Astrocyte of the cerebellum (primary cell): ENCODE measurements at regions not wholly inside any gene's neighbourhood (a gene's known extent, or its start where the extent isn't known, plus 50 kb on each side); places are given as distances from the start of the nearest gene placed in this dataset.

Experiments
- DNase-seq: peaks from one replicate; pipeline ENCODE4 v3.0.0-alpha.2; 2011; ENCODE audit warnings: low read depth
- H3K4me3 ChIP-seq: 2 replicates; pipeline ENCODE4 v1.5.1; 2011; ENCODE audit warnings: mild to moderate bottlenecking, low read depth, low read length, moderate library complexity
- CTCF ChIP-seq: IDR thresholded peaks from 2 replicates; pipeline ENCODE4 v1.5.1; 2012; ENCODE audit warnings: low read length, low read depth, moderate library complexity, mild to moderate bottlenecking; ENCODE audit errors: missing control alignments
- in situ Hi-C: cut with HindIII; loops from 2 replicates; pipeline ENCODE4 v1.10.0; 2017; ENCODE audit warnings: low sequenced_read_pairs

GRCh38 chr5:159630545-159630944, 285.7 kb upstream of the ADRA1B start:
- TF ChIP-seq CTCF = no peak
- in situ Hi-C loops = no loop called here
- H3K4me3 ChIP-seq = no peak overlapping the region
- DNase-seq = no peak

DNA sequence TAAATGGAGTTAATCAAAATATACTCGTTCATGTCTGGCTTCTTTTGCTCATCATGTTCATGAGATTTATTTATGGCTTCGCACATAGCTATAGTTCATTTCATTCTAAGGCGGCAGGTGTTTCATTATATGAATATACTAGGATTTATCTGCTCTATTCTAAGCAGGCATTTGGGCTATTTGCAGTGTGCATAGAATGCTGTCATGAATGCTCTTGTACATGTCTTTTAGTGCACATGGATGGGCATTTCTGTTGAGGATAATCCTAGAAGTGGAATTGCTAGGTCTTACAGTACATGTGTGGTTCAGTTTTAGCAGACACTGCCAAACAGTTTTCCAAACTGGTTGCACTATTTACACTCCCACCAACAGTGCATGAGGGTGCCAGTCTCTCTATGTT, 285.3 kb upstream of the ADRA1B start:
- H3K4me3 ChIP-seq = no peak overlapping the region
- TF ChIP-seq CTCF = no peak
- DNase-seq = no peak
- in situ Hi-C loops = no loop called here

- no peak for TF ChIP-seq CTCF
- DNase-seq = no peak
- H3K4me3 ChIP-seq = no peak overlapping the region
- in situ Hi-C loops = no loop called here
Observed at GRCh38 chr5:159632866-159633265, 283.4 kb upstream of the ADRA1B start.

DNA sequence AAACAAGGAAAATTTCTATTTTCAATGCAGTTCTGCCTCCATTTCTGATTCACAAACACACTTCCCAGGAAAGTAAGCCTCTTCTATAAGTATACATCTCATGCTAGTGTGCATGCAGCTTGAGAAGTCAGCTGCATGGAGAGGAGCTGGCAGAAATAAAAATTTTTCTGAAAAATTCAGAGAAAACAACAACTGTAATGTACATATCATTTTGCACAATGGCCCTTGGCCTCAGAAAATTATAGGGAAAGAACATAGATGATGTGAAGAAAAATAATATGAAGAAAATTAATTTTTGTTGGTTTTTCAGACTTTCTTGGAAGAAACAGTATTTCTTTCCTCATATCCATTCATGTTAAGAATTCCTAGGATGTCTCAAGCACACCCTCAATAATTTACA, 277.8 kb upstream of the ADRA1B start:
- DNase-seq = no peak
- no peak overlapping the region for H3K4me3 ChIP-seq
- TF ChIP-seq CTCF = no peak
- in situ Hi-C loops = no loop called here

GRCh38 chr5:159638954-159639559, 277.2 kb upstream of the ADRA1B start:
- DNase-seq = no peak
- in situ Hi-C loops = no loop called here
- no peak overlapping the region for H3K4me3 ChIP-seq
- no peak for TF ChIP-seq CTCF

- in situ Hi-C loops = no loop called here
- DNase-seq = no peak
- TF ChIP-seq CTCF = no peak
- no peak overlapping the region for H3K4me3 ChIP-seq
Observed at GRCh38 chr5:159639590-159639989, 276.7 kb upstream of the ADRA1B start.
